A549 (cell line): ENCODE measurements at regions not wholly inside any gene's neighbourhood (a gene's known extent, or its start where the extent isn't known, plus 50 kb on each side); places are given as distances from the start of the nearest gene placed in this dataset.

Experiments used
- ATAC-seq, 2 experiments: fragments of 200-7000 bp in 1 of 2; fragments of >200 bp in 1 of 2; cut with Nextera tagmentation in 1 of 2; cut with Tn5 transposase in 1 of 2; 3 replicates each; pipeline versions ENCODE4 v1.8.0 to v1.9.1; 2018 to 2020; ENCODE audit warnings: mild to moderate bottlenecking in 1 of 2, moderate library complexity in 1 of 2
- CTCF ChIA-PET: fragments of 300-600 bp; sonication (Branson Sonifier 250); formaldehyde crosslinking; extraction: SDS; loops from one replicate; lab custom pipeline; 2021; ENCODE audit warnings: antibody characterized with exemption, inconsistent platforms; lab: Yijun Ruan, JAX
- POLR2A ChIA-PET: fragments of 350-600 bp; formaldehyde crosslinking; extraction: SDS; loops from one replicate; lab custom pipeline; 2021; ENCODE audit warnings: antibody characterized with exemption, inconsistent platforms; lab: Yijun Ruan, JAX
- DNase-seq, 2 experiments: peaks; one replicate each; pipeline versions ENCODE4 v3.0.0 to v3.0.0-alpha.2; 2011 to 2016; ENCODE audit warnings: low read depth in 1 of 2, low spot score in 1 of 2
- FAIRE-seq: peaks from 2 replicates; lab custom pipeline; 2011; peaks lifted over from hg19 to GRCh38; lab: Jason Lieb, UNC
- H3K27ac ChIP-seq, 2 experiments: fragments of >200 bp; sonication (Bioruptor Twin); formaldehyde crosslinking; 3 replicates each; pipeline ENCODE4 v1.5.1; 2016 to 2017
- H3K4me1 ChIP-seq: fragments of >200 bp; sonication (Bioruptor Twin); formaldehyde crosslinking; 3 replicates; pipeline ENCODE4 v1.6.1; 2016
- H3K4me2 ChIP-seq: fragments of >200 bp; sonication (Bioruptor Twin); formaldehyde crosslinking; 3 replicates; pipeline ENCODE4 v1.6.1; 2016
- H3K4me3 ChIP-seq: fragments of >200 bp; sonication (Bioruptor Twin); formaldehyde crosslinking; 3 replicates; pipeline ENCODE4 v1.5.1; 2016
- H3K9me3 ChIP-seq: fragments of >200 bp; sonication (Bioruptor Twin); formaldehyde crosslinking; 3 replicates; pipeline ENCODE4 v1.6.1; 2016
- CBX2 ChIP-seq: fragments of 200-600 bp; sonication (generic); IDR thresholded peaks from 2 replicates; pipeline ENCODE4 v1.6.1; 2016; ENCODE audit warnings: low read depth, mild to moderate bottlenecking, borderline replicate concordance
- CEBPB ChIP-seq, 2 experiments: fragments of >200 bp in 1 of 2; sonication (Bioruptor Twin) in 1 of 2; formaldehyde crosslinking in 1 of 2; IDR thresholded peaks; 2 replicates each; pipeline ENCODE4 v1.6.1; 2012 to 2016
- ESRRA ChIP-seq: fragments of 150-350 bp; IDR thresholded peaks from 2 replicates; pipeline ENCODE4 v1.6.1; 2014; ENCODE audit warnings: mild to moderate bottlenecking, low read length, borderline replicate concordance
- GATA3 ChIP-seq: IDR thresholded peaks from 2 replicates; pipeline ENCODE4 v1.6.1; 2012; ENCODE audit warnings: borderline replicate concordance
- HDAC2 ChIP-seq: fragments of 200-600 bp; sonication (generic); IDR thresholded peaks from 2 replicates; pipeline ENCODE4 v1.6.1; 2016
- HEYL ChIP-seq: fragments of 250-450 bp; sonication (Bioruptor Pico); IDR thresholded peaks from 2 replicates; pipeline ENCODE4 v1.8.0; 2021; ENCODE audit warnings: mild to moderate bottlenecking, moderate library complexity
- JUNB ChIP-seq: fragments of >200 bp; sonication (Bioruptor Twin); formaldehyde crosslinking; IDR thresholded peaks from 2 replicates; pipeline ENCODE4 v1.6.1; 2016
- MAFK ChIP-seq: fragments of 450-650 bp; IDR thresholded peaks from 2 replicates; pipeline ENCODE4 v1.6.1; 2014; ENCODE audit not compliant: partially characterized antibody
- NFE2L2 ChIP-seq: fragments of 150-350 bp; conservative IDR thresholded peaks from 2 replicates; pipeline ENCODE4 v1.6.1; 2014; ENCODE audit warnings: low read length
- NPAS2 ChIP-seq: fragments of 250-450 bp; sonication (Bioruptor Pico); IDR thresholded peaks from 2 replicates; pipeline ENCODE4 v1.8.0; 2022; ENCODE audit warnings: mild to moderate bottlenecking, moderate library complexity, borderline replicate concordance
- NR3C1 ChIP-seq: fragments of >200 bp; sonication (Bioruptor Twin); formaldehyde crosslinking; IDR thresholded peaks from 3 replicates; pipeline ENCODE4 v1.6.1; 2017
- POLR2A ChIP-seq: IDR thresholded peaks from 2 replicates; pipeline ENCODE4 v1.6.1; 2012; ENCODE audit warnings: mild to moderate bottlenecking, low read length
- RAD21 ChIP-seq, 2 experiments: fragments of >200 bp in 1 of 2; sonication (Bioruptor Twin) in 1 of 2; formaldehyde crosslinking in 1 of 2; IDR thresholded peaks in 1 of 2; conservative IDR thresholded peaks in 1 of 2; 2 replicates in 1 of 2; 3 replicates in 1 of 2; pipeline ENCODE4 v1.6.1; 2012 to 2018; ENCODE audit warnings: inconsistent platforms in 1 of 2
- RARB ChIP-seq: fragments of 250-450 bp; sonication (Bioruptor Pico); IDR thresholded peaks from 2 replicates; pipeline ENCODE4 v1.8.0; 2021; ENCODE audit warnings: mild to moderate bottlenecking, moderate library complexity
- RCOR1 ChIP-seq: fragments of 150-350 bp; IDR thresholded peaks from 2 replicates; pipeline ENCODE4 v1.6.1; 2014; ENCODE audit warnings: antibody characterized with exemption, low read length, low read depth
- RFX5 ChIP-seq: fragments of 450-650 bp; IDR thresholded peaks from 2 replicates; pipeline ENCODE4 v1.7.1; 2014; ENCODE audit warnings: antibody characterized with exemption, mild to moderate bottlenecking, moderate library complexity
- RNF2 ChIP-seq: fragments of 200-600 bp; sonication (generic); IDR thresholded peaks from 2 replicates; pipeline ENCODE4 v1.6.1; 2016; ENCODE audit warnings: low read depth, mild to moderate bottlenecking, antibody characterized with exemption, moderate library complexity, borderline replicate concordance
- TFCP2L1 ChIP-seq: fragments of 250-450 bp; sonication (Bioruptor Pico); IDR thresholded peaks from 2 replicates; pipeline ENCODE4 v1.5.0; 2021; ENCODE audit warnings: mild to moderate bottlenecking
- ZFP36 ChIP-seq: fragments of 450-650 bp; IDR thresholded peaks from 2 replicates; pipeline ENCODE4 v1.6.1; 2014; ENCODE audit warnings: borderline replicate concordance; ENCODE audit not compliant: partially characterized antibody
- WGBS: methylation state at CpG from one replicate; pipeline ENCODE4 v1.1.6; 2017; ENCODE audit errors: missing lambda C conversion rate; 5-methylcytosine and 5-hydroxymethylcytosine counted together
- TF ChIP-seq, protein P1 (sequence below): fragments of 200-600 bp; sonication (generic); IDR thresholded peaks from 2 replicates; pipeline ENCODE4 v1.6.1; 2016; ENCODE audit warnings: antibody characterized with exemption, mild to moderate bottlenecking, moderate library complexity
- TF ChIP-seq, protein P2 (sequence below): IDR thresholded peaks from 2 replicates; pipeline ENCODE4 v1.6.1; 2012; ENCODE audit warnings: low read depth, borderline replicate concordance
- TF ChIP-seq, protein P3 (sequence below): fragments of >200 bp; sonication (Bioruptor Twin); formaldehyde crosslinking; IDR thresholded peaks from 2 replicates; pipeline ENCODE4 v1.6.1; 2016
- TF ChIP-seq, protein P4 (sequence below): IDR thresholded peaks from 2 replicates; pipeline ENCODE4 v1.6.1; 2012

DNA sequence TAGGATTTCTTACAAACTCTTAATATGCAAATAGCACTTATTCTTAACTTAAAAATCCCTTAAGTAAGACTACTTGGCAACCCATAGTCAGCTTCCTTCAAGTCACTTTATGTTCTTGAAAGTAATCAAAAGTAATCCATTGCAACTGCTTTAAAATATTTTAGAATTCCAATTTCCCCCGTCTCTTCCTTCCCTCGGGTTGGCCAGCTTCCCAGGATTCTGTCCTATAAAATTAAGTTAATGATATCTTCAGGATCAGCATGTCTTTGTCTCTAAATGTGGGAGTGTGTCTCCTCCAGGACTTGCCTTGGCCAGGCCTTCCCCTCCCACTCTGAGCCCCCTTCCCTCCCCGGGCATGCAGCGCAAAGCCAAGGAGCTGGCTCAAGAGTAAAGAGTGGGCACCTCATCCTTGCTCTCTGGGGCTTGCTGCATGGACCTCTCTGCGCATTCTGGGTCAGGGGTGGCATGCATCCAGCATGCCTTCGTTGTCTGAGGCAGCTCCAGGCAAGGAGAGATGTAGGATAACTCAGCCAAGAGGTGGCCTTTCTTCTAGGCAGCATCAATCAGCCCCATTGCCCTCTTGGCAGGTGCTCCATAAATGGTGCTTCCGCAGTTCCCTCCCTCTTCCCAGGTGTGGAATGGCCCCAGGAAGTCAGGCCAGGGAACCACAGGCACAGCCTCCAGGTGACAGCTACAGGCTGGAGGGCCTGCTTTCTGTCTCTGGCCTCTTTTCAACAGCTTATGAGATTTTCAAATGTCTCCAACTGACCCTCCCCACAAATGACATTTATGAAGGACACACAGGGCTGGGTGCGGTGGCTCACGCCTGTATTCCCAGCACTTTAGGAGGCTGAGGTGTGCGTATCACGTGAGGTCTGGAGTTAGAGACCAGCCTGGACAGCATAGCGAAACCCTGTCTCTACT is 108.7 kb upstream of the ALDH1A3 start:
- no peak for DNase-seq
- ChIA-PET CTCF (interaction anchor here (1.6 to 4.1 kb wide), 3 partner anchors 10 to 237 kb away, joined by 4 to 17 read pairs (median 7); no protein-coding TSS in a partner anchor), POLR2A (no interaction called here)
- H3K4me3 ChIP-seq = no peak overlapping the region
- no peaks in the 10 kb centered on the region for H3K9me3 ChIP-seq
- H3K4me1 ChIP-seq = no peaks in the 10 kb centered on the region
- FAIRE-seq = no peak
- H3K4me2 ChIP-seq = no peak overlapping the region
- 84% methylated on average over 12 of the region's 12 CpGs for WGBS
- TF ChIP-seq GATA3 (no peak), RNF2 (no peak), NPAS2 (CRISPR knock-in tag) (no peak), CBX2 (no peak), POLR2A (no peak)
- TF ChIP-seq, protein P1, sequence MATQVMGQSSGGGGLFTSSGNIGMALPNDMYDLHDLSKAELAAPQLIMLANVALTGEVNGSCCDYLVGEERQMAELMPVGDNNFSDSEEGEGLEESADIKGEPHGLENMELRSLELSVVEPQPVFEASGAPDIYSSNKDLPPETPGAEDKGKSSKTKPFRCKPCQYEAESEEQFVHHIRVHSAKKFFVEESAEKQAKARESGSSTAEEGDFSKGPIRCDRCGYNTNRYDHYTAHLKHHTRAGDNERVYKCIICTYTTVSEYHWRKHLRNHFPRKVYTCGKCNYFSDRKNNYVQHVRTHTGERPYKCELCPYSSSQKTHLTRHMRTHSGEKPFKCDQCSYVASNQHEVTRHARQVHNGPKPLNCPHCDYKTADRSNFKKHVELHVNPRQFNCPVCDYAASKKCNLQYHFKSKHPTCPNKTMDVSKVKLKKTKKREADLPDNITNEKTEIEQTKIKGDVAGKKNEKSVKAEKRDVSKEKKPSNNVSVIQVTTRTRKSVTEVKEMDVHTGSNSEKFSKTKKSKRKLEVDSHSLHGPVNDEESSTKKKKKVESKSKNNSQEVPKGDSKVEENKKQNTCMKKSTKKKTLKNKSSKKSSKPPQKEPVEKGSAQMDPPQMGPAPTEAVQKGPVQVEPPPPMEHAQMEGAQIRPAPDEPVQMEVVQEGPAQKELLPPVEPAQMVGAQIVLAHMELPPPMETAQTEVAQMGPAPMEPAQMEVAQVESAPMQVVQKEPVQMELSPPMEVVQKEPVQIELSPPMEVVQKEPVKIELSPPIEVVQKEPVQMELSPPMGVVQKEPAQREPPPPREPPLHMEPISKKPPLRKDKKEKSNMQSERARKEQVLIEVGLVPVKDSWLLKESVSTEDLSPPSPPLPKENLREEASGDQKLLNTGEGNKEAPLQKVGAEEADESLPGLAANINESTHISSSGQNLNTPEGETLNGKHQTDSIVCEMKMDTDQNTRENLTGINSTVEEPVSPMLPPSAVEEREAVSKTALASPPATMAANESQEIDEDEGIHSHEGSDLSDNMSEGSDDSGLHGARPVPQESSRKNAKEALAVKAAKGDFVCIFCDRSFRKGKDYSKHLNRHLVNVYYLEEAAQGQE = no peak
- TF ChIP-seq, all 56 proteins: peak for 0
- ATAC-seq = no peak
- H3K27ac ChIP-seq = no peak overlapping the region

DNA sequence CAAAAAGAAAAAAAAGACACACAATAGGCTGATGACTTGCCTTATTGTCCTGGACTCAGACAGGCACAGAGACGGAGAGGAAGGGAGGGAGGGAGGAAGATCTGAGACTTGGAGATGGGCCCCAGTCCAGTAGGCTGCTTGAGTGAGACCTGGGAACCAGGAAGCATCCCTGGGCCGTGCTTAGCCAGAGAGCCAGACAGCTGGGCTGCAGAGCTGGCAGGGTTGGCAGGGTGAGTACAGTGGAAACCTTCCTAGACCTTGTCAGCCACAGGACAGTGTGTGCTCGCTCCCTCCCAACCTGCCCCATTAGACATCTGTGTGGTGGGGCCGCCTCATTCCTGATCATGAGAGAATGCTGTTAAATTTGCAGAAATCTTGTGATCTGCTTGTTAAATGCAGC is 107.9 kb upstream of the ALDH1A3 start:
- no peak for DNase-seq
- FAIRE-seq = no peak
- H3K27ac ChIP-seq = no peak overlapping the region
- no peaks in the 10 kb centered on the region for H3K4me1 ChIP-seq
- CTCF ChIA-PET = interaction anchor here (1.6 to 4.1 kb wide), 2 partner anchors 11 to 237 kb away, joined by 4 to 17 read pairs; no protein-coding TSS in a partner anchor
- no peak overlapping the region for H3K4me2 ChIP-seq
- TF ChIP-seq TFCP2L1 (CRISPR knock-in tag) (no peak), RCOR1 (no peak), NPAS2 (CRISPR knock-in tag) (no peak), ZFP36 (no peak), CEBPB (IDR thresholded peaks at IDR 0.05) (no peak), HDAC2 (no peak), RAD21 (conservative IDR thresholded peaks at IDR 0.05 in 1 of 2, IDR thresholded peaks at IDR 0.05 in 1 of 2) (no peak), NR3C1 (no peak), JUNB (no peak), MAFK (no peak), HEYL (no peak)
- TF ChIP-seq, protein P2, sequence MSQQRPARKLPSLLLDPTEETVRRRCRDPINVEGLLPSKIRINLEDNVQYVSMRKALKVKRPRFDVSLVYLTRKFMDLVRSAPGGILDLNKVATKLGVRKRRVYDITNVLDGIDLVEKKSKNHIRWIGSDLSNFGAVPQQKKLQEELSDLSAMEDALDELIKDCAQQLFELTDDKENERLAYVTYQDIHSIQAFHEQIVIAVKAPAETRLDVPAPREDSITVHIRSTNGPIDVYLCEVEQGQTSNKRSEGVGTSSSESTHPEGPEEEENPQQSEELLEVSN = no peak
- TF ChIP-seq, protein P3, sequence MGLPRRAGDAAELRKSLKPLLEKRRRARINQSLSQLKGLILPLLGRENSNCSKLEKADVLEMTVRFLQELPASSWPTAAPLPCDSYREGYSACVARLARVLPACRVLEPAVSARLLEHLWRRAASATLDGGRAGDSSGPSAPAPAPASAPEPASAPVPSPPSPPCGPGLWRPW = no peak
- TF ChIP-seq, all 56 proteins: peak for 0
- POLR2A ChIA-PET = no interaction called here
- no peaks in the 10 kb centered on the region for H3K9me3 ChIP-seq
- ATAC-seq = peak; percentile 41 to 52; a peak in 5 of 6 replicates
- H3K4me3 ChIP-seq = no peak overlapping the region
- whole genome bisulfite sequencing = 65% methylated on average over 4 of the region's 4 CpGs

DNA sequence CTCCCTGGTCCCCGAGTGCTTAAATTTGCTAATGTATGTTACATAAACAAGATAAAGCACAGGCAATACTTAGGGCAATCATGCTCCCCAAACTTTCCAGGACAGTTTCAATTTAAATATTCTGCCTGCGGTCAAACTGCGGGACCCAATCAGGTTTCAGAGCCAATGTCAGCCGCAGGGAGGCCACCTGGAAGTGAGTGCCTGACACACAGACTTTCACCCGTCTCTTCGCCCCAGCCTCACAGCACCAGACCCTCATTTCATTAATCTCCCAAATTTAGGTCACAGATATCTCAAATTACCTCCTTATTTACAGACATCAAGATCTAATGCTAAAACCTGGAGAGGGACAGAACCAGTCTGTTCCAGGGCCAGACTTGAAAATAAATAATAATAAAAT is 107.2 kb upstream of the ALDH1A3 start:
- 94% methylated on average over 6 of the region's 6 CpGs for WGBS
- ChIA-PET POLR2A (no interaction called here), CTCF (interaction anchor here (0.6 to 4.1 kb wide), 3 partner anchors 12 to 236 kb away, joined by 3 to 17 read pairs (median 4); no protein-coding TSS in a partner anchor)
- H3K4me2 ChIP-seq = no peak overlapping the region
- no peak overlapping the region for H3K27ac ChIP-seq
- H3K4me1 ChIP-seq = no peaks in the 10 kb centered on the region
- FAIRE-seq (no peak), ATAC-seq (no peak), DNase-seq (no peak)
- no peaks in the 10 kb centered on the region for H3K9me3 ChIP-seq
- H3K4me3 ChIP-seq = no peak overlapping the region
- TF ChIP-seq JUNB = no peak
- TF ChIP-seq NPAS2 (CRISPR knock-in tag) = no peak
- no peak for TF ChIP-seq POLR2A
- no peak for TF ChIP-seq CEBPB (IDR thresholded peaks at IDR 0.05)
- no peak for TF ChIP-seq RFX5
- TF ChIP-seq, protein P1 = no peak
- TF ChIP-seq NFE2L2 = no peak
- no peak for TF ChIP-seq ESRRA
- TF ChIP-seq HEYL = no peak
- TF ChIP-seq, protein P4, sequence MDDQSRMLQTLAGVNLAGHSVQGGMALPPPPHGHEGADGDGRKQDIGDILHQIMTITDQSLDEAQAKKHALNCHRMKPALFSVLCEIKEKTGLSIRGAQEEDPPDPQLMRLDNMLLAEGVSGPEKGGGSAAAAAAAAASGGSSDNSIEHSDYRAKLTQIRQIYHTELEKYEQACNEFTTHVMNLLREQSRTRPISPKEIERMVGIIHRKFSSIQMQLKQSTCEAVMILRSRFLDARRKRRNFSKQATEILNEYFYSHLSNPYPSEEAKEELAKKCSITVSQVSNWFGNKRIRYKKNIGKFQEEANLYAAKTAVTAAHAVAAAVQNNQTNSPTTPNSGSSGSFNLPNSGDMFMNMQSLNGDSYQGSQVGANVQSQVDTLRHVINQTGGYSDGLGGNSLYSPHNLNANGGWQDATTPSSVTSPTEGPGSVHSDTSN = no peak
- TF ChIP-seq RARB = no peak
